Trophoblast cell (in vitro differentiated cells and primary cell): ENCODE measurements at regions not wholly inside any gene's neighbourhood (a gene's known extent, or its start where the extent isn't known, plus 50 kb on each side); places are given as distances from the start of the nearest gene placed in this dataset.

Experiments
- DNase-seq, 2 donors: peaks; one replicate each; pipeline ENCODE4 v3.0.0-alpha.2; 2016
- H2AFZ ChIP-seq: 2 replicates; pipeline ENCODE4 v1.6.1; 2013; ENCODE audit warnings: low read length, moderate library complexity, mild to moderate bottlenecking; ENCODE audit not compliant: insufficient read depth, poor library complexity
- H2AK5ac ChIP-seq: 2 replicates; pipeline ENCODE4 v1.6.1; 2013; ENCODE audit warnings: mild to moderate bottlenecking, low read length
- H2BK120ac ChIP-seq: 2 replicates; pipeline ENCODE4 v1.6.1; 2013; ENCODE audit warnings: low read length, mild to moderate bottlenecking, moderate library complexity; ENCODE audit not compliant: insufficient read depth, poor library complexity
- H2BK12ac ChIP-seq: 2 replicates; pipeline ENCODE4 v1.6.1; 2013; ENCODE audit warnings: mild to moderate bottlenecking, low read length, moderate library complexity
- H2BK5ac ChIP-seq: 2 replicates; pipeline ENCODE4 v1.6.1; 2013; ENCODE audit warnings: low read length, low read depth, moderate library complexity, mild to moderate bottlenecking; ENCODE audit not compliant: poor library complexity
- H3K14ac ChIP-seq: 2 replicates; pipeline ENCODE4 v1.6.1; 2013; ENCODE audit warnings: mild to moderate bottlenecking, low read length
- H3K18ac ChIP-seq: 2 replicates; pipeline ENCODE4 v1.6.1; 2013; ENCODE audit warnings: mild to moderate bottlenecking, low read length
- H3K23ac ChIP-seq: 2 replicates; pipeline ENCODE4 v1.6.1; 2013; ENCODE audit warnings: low read length
- H3K27ac ChIP-seq: 2 replicates; pipeline ENCODE4 v1.5.1; 2013; ENCODE audit warnings: low read depth, mild to moderate bottlenecking, inconsistent platforms, low read length, moderate library complexity
- H3K27me3 ChIP-seq: 2 replicates; pipeline ENCODE4 v1.6.1; 2013; ENCODE audit warnings: inconsistent platforms, mild to moderate bottlenecking, low read length, moderate library complexity; ENCODE audit not compliant: insufficient read depth
- H3K36me3 ChIP-seq, 2 experiments: 1 replicate in 1 of 2; 2 replicates in 1 of 2; pipeline ENCODE4 v1.6.1; 2013; ENCODE audit warnings: low read length in 2 of 2, mild to moderate bottlenecking in 2 of 2, moderate library complexity in 1 of 2; ENCODE audit not compliant: insufficient read depth in 2 of 2, control insufficient read depth in 1 of 2
- H3K4ac ChIP-seq: 2 replicates; pipeline ENCODE4 v1.6.1; 2013; ENCODE audit warnings: low read depth, mild to moderate bottlenecking, low read length, moderate library complexity
- H3K4me1 ChIP-seq, 2 experiments: 1 replicate in 1 of 2; 2 replicates in 1 of 2; pipeline ENCODE4 v1.6.1; 2013; ENCODE audit warnings: low read length in 2 of 2, mild to moderate bottlenecking in 2 of 2, moderate library complexity in 1 of 2; ENCODE audit not compliant: insufficient read depth in 2 of 2, control insufficient read depth in 1 of 2
- H3K4me2 ChIP-seq: 2 replicates; pipeline ENCODE4 v1.6.1; 2013; ENCODE audit warnings: inconsistent platforms, mild to moderate bottlenecking, low read length, moderate library complexity
- H3K4me3 ChIP-seq: 2 replicates; pipeline ENCODE4 v1.5.1; 2013; ENCODE audit warnings: mild to moderate bottlenecking, low read depth, low read length, inconsistent platforms
- H3K79me1 ChIP-seq: one replicate; pipeline ENCODE4 v1.6.1; 2013; ENCODE audit warnings: low read length
- H3K79me2 ChIP-seq: 2 replicates; pipeline ENCODE4 v1.6.1; 2013; ENCODE audit warnings: low read length, mild to moderate bottlenecking; ENCODE audit not compliant: control insufficient read depth, insufficient read depth, poor library complexity
- H3K9ac ChIP-seq: 2 replicates; pipeline ENCODE4 v1.6.1; 2013; ENCODE audit warnings: mild to moderate bottlenecking, low read length
- H3K9me3 ChIP-seq: 2 replicates; pipeline ENCODE4 v1.6.1; 2013; ENCODE audit warnings: low read depth, mild to moderate bottlenecking, control low read depth, inconsistent platforms, low read length; ENCODE audit not compliant: insufficient read depth
- H4K12ac ChIP-seq: 2 replicates; pipeline ENCODE4 v1.6.1; 2013; ENCODE audit warnings: low read depth, mild to moderate bottlenecking, low read length, moderate library complexity
- H4K8ac ChIP-seq: 2 replicates; pipeline ENCODE4 v1.6.1; 2013; ENCODE audit warnings: low read depth, mild to moderate bottlenecking, low read length, moderate library complexity
- H4K91ac ChIP-seq: one replicate; pipeline ENCODE4 v1.6.1; 2013; ENCODE audit warnings: low read depth, mild to moderate bottlenecking, low read length, moderate library complexity
- WGBS: extraction: QIAGEN DNeasy Blood & Tissue Kit; methylation state at CpG from one replicate; pipeline ENCODE4 v1.1.7; 2013; ENCODE audit warnings: missing lambda C conversion rate; ENCODE audit not compliant: insufficient read length, insufficient coverage; ENCODE audit errors: extremely low coverage; 5-methylcytosine and 5-hydroxymethylcytosine counted together

DNA sequence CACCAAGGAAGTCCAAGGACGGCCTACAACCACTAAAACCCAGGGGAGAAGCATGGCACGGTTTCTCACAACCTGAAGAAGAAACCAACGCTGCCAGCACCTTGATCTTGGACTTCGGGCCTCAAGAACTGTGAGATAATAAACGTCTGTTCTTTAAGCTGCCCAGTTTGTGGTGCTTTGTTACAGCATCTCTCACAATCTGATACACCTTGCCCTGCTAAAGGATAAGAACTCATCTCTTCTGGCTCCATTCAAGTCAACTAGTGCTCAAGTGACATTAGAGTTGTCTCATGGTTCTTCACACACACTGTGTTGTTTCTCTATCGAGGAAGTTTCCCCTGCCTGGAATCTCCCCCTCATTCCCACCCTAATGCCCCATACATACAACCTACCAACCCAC is 314.4 kb upstream of the RUNX1 start:
- H2BK12ac ChIP-seq: no peak overlapping the region
- H3K9ac ChIP-seq: no peak overlapping the region
- H3K79me2 ChIP-seq: no peaks in the 10 kb centered on the region
- no peaks in the 10 kb centered on the region for H3K27me3 ChIP-seq
- no peaks in the 10 kb centered on the region for H3K9me3 ChIP-seq
- no peak overlapping the region for H3K27ac ChIP-seq
- H3K79me1 ChIP-seq: no peaks in the 10 kb centered on the region
- H4K8ac ChIP-seq: no peak overlapping the region
- WGBS: no CpG with 5 or more reads among the region's 6 CpGs
- no peaks in the 10 kb centered on the region for H3K36me3 ChIP-seq
- no peak overlapping the region for H3K23ac ChIP-seq
- no peak for DNase-seq
- no peak overlapping the region for H3K18ac ChIP-seq
- no peak overlapping the region for H4K91ac ChIP-seq
- H2BK5ac ChIP-seq: no peak overlapping the region
- H3K4me3 ChIP-seq: no peak overlapping the region
- H4K12ac ChIP-seq: no peak overlapping the region
- no peaks in the 10 kb centered on the region for H3K4me1 ChIP-seq
- H3K14ac ChIP-seq: no peak overlapping the region
- no peak overlapping the region for H2AK5ac ChIP-seq
- no peak overlapping the region for H3K4me2 ChIP-seq
- no peak overlapping the region for H2AFZ ChIP-seq
- H2BK120ac ChIP-seq: no peak overlapping the region
- H3K4ac ChIP-seq: no peak overlapping the region

DNA sequence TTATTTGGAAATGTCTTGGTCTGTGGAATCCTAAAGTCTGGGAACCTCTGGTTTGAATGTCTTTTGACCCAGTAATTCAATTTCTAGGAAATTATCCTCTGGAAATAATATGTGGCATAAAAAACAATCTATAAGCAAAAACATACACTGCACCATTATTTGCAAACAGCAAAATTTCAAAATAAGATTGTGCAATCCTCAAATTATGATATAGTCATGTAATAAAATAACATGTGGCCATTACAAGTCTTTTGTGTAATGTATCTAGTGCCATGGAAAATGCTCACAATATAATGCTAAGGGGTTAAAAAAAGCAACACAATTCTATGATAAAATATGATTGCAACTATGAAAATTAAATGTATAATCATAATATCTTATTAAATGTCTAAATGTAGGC is 312.9 kb upstream of the RUNX1 start:
- DNase-seq: no peak
- Histone ChIP-seq H2AFZ (no peak overlapping the region), H4K91ac (no peak overlapping the region), H3K4ac (no peak overlapping the region), H2BK12ac (no peak overlapping the region), H3K36me3 (no peaks in the 10 kb centered on the region), H3K14ac (no peak overlapping the region), H3K23ac (no peak overlapping the region), H4K12ac (no peak overlapping the region), H3K9ac (no peak overlapping the region), H2BK120ac (no peak overlapping the region), H4K8ac (no peak overlapping the region), H3K4me1 (no peaks in the 10 kb centered on the region), H3K18ac (no peak overlapping the region), H2AK5ac (no peak overlapping the region), H3K9me3 (no peaks in the 10 kb centered on the region), H3K4me3 (no peak overlapping the region), H3K4me2 (no peak overlapping the region), H2BK5ac (no peak overlapping the region), H3K79me1 (no peaks in the 10 kb centered on the region), H3K79me2 (no peaks in the 10 kb centered on the region), H3K27ac (no peak overlapping the region), H3K27me3 (no peaks in the 10 kb centered on the region)

DNA sequence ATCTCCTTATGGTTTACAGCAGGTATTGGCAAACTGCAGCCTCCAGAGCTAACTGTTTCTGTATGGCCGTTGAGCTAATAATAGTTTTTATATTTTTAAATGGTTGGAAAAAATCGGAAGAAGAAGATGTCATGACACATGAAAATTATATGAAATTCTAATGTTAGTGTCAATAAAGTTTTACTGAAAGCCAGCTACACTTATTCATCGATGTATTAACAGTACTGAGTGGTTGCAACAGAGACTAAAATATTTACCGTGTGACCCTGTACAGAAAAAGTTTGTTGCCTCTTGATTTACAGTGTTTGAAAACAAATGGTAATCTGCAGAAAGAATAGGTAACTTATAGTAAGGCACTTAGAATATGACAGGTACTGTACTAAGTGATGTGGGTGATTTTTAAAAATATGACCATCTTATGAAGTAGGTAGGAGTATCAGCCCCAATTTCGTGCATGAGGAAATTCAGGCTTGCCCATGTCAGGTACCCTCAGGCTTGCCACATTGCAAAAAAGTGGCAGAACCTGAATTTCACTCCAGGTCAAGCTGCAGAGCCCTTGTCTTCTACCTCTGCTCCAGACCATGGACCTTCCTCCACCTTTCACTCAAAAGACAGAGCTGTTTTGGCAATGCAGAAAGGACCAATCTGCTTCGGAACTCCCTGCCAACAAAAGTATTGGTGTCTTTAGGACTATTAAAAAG is 311.9 kb upstream of the RUNX1 start:
- H3K4me1 ChIP-seq: peaks cover 0 to 2% of the 10 kb centered on the region in 2 experiments
- no peak overlapping the region for H4K91ac ChIP-seq
- no peaks in the 10 kb centered on the region for H3K79me2 ChIP-seq
- H4K8ac ChIP-seq: no peak overlapping the region
- DNase-seq: peak; percentile 28 to 77
- no peak overlapping the region for H2BK120ac ChIP-seq
- H2BK12ac ChIP-seq: no peak overlapping the region
- H4K12ac ChIP-seq: no peak overlapping the region
- no peak overlapping the region for H3K27ac ChIP-seq
- H3K27me3 ChIP-seq: no peaks in the 10 kb centered on the region
- WGBS: 100% methylated on average over 1 of the region's 6 CpGs
- H3K9me3 ChIP-seq: no peaks in the 10 kb centered on the region
- H3K9ac ChIP-seq: no peak overlapping the region
- no peak overlapping the region for H3K4ac ChIP-seq
- no peak overlapping the region for H3K4me2 ChIP-seq
- H3K4me3 ChIP-seq: no peak overlapping the region
- H3K14ac ChIP-seq: no peak overlapping the region
- no peaks in the 10 kb centered on the region for H3K36me3 ChIP-seq
- no peak overlapping the region for H3K23ac ChIP-seq
- no peaks in the 10 kb centered on the region for H3K79me1 ChIP-seq
- H2AFZ ChIP-seq: no peak overlapping the region
- no peak overlapping the region for H2AK5ac ChIP-seq
- no peak overlapping the region for H3K18ac ChIP-seq
- no peak overlapping the region for H2BK5ac ChIP-seq

DNA sequence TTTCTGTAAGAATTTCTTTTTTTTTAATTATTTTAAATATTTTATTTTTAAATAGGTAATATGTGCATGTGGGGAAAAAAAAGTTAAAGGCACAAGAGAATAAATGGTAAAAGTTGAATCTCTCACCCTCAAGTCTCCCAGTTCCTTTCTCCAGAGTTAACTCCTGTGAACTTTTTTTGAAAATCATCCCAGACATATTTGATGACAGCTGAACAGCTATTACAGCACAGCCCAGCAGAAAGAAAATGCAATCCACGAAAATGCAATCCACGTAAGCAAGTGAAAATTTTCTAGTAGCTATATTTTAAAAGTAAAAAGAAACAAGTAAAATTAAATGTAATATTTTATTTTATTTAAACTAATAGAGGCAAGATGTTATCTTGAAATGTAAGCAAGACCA is 310.0 kb upstream of the RUNX1 start:
- Histone ChIP-seq H2BK12ac (no peak overlapping the region), H4K91ac (no peak overlapping the region), H3K18ac (no peak overlapping the region), H3K27ac (no peak overlapping the region), H4K12ac (no peak overlapping the region), H3K79me1 (no peaks in the 10 kb centered on the region), H2BK5ac (no peak overlapping the region), H2AFZ (no peak overlapping the region), H3K14ac (no peak overlapping the region), H3K9ac (no peak overlapping the region), H3K4ac (no peak overlapping the region), H3K9me3 (no peaks in the 10 kb centered on the region), H3K4me1 (peaks cover 0 to 2% of the 10 kb centered on the region in 2 experiments), H3K27me3 (no peaks in the 10 kb centered on the region), H3K4me2 (no peak overlapping the region), H2AK5ac (no peak overlapping the region), H3K36me3 (no peaks in the 10 kb centered on the region), H3K4me3 (no peak overlapping the region), H4K8ac (no peak overlapping the region), H3K23ac (no peak overlapping the region), H3K79me2 (no peaks in the 10 kb centered on the region), H2BK120ac (no peak overlapping the region)
- DNase-seq: no peak
- no CpG with 5 or more reads among the region's 2 CpGs for WGBS
